Activated T-cell treated with anti-CD3 and anti-CD28 coated beads, Interleukin-2, amount 50 U/mL, for 48 hours (primary cell): ENCODE measurements at regions not wholly inside any gene's neighbourhood (a gene's known extent, or its start where the extent isn't known, plus 50 kb on each side); places are given as distances from the start of the nearest gene placed in this dataset.
"Not testable (repeated sequence)": the region's sequence is repeated elsewhere in the genome, so short reads cannot be mapped to it uniquely, and the experiment has no call there.

ENCODE experiments used
- DNase-seq, 2 experiments: peaks; one replicate each; pipeline ENCODE4 v3.0.0-alpha.2; 2020

- no peak for DNase-seq
Measured at GRCh38 chr16:24624102-24624501, 84.7 kb downstream of the RBBP6 start.

- DNase-seq: no peak
Measured at GRCh38 chr16:24626256-24626655, 86.9 kb downstream of the RBBP6 start.

- no peak for DNase-seq
Measured at GRCh38 chr16:24634919-24635318, 94.5 kb upstream of the TNRC6A start.

GRCh38 chr16:24635900-24636610 is 93.4 kb upstream of the TNRC6A start:
- no peak for DNase-seq

- DNase-seq: no peak
Measured at GRCh38 chr16:24639769-24640168, 89.7 kb upstream of the TNRC6A start.

GRCh38 chr16:24643489-24643888 is 86.0 kb upstream of the TNRC6A start:
- DNase-seq: no peak

GRCh38 chr16:24645739-24646645 is 83.5 kb upstream of the TNRC6A start:
- DNase-seq: no peak

- DNase-seq: no peak
Measured at GRCh38 chr16:24646646-24646995, 82.8 kb upstream of the TNRC6A start.

- DNase-seq: no peak
Measured at GRCh38 chr16:24652209-24652712, 77.2 kb upstream of the TNRC6A start.

GRCh38 chr16:24652803-24653202 is 76.6 kb upstream of the TNRC6A start:
- no peak for DNase-seq

GRCh38 chr16:24653725-24654124 is 75.7 kb upstream of the TNRC6A start:
- DNase-seq: no peak

- DNase-seq: not testable (repeated sequence)
Measured at GRCh38 chr16:24665942-24666341, 63.5 kb upstream of the TNRC6A start.

GRCh38 chr16:24667244-24667764 is 62.1 kb upstream of the TNRC6A start:
- peak in 1 of 2 experiments; percentile 22 for DNase-seq

GRCh38 chr16:24668481-24669061 is 60.9 kb upstream of the TNRC6A start:
- DNase-seq: peak; percentile 75 to 76

GRCh38 chr16:24670623-24671454 is 58.6 kb upstream of the TNRC6A start:
- peak; percentile 20 to 32 for DNase-seq

GRCh38 chr16:24671455-24671954 is 57.9 kb upstream of the TNRC6A start:
- DNase-seq: peak; percentile 19 to 23

GRCh38 chr16:24673155-24673554 is 56.3 kb upstream of the TNRC6A start:
- DNase-seq: no peak

GRCh38 chr16:24674877-24675276 is 54.6 kb upstream of the TNRC6A start:
- DNase-seq: no peak

GRCh38 chr16:24677388-24677787 is 52.1 kb upstream of the TNRC6A start:
- no peak for DNase-seq
